DMS79 treated with DMSO at 0.1 percent for 48 hours (cell line): ENCODE measurements at regions not wholly inside any gene's neighbourhood (a gene's known extent, or its start where the extent isn't known, plus 50 kb on each side); places are given as distances from the start of the nearest gene placed in this dataset.
A peak's percentile ranks its signal among the peaks of the same experiment; 100 is the strongest.

ENCODE experiments used
- DNase-seq: peaks from one replicate; lab custom pipeline; 2025; lab: John Stamatoyannopoulos, UW

DNA sequence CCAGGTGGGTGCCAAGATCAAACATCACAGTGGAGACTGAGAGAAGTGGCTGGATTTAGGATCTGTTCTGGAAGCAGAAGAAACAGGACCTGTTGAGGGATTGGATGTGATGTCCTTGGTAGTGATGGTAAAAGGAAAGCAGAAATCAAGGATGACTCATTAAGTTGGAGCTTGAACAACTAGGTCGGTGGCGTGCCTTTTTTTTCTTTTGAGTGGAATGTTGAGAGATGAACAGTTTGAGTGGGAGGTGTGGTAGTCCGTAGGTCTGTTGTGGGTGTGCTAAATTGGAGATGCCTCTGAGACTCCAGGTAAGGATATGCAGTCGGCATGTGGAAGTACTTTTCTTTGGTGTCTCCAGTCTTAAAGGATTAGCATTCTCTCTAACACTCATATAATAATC lies 92.1 kb upstream of the IL12B start:
- no peak for DNase-seq

DNA sequence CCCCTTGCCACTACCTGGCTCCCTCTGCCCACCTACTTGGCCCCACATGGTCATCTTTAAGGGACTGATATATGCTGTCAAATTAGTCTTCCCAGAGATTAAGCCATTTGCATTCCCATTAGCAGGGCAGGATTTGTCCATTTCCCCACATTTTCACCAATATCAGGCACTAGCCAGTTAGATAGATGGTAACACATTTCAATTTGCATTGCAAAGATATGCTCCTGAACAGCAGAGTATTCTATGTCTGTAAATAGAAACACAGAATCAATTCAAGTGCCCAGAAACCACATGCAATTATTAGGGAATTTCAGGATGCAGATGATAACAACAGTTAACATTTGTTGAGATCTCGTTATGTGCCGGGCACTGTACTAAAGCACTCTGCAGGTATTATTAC lies 92.6 kb upstream of the IL12B start:
- DNase-seq: no peak

DNA sequence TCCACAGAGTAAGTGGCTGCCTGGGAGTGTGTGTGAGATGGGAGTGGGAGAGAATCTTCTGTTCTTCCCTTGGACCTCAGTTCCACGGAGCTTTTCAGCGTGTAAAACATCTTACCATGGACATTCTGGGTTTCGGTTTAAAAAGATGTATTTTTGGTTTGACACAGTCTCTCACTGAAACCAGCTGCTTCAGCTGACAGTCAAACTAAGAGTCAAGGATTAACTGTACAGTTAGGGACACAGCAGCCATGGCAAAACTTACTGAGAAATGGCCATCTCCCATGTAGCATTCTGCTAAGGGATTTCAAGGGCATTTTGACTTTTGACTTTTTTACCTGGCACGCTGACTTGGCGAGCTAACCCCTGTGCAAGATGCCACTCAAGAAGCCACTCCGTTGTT lies 93.8 kb upstream of the IL12B start:
- DNase-seq: no peak

DNA sequence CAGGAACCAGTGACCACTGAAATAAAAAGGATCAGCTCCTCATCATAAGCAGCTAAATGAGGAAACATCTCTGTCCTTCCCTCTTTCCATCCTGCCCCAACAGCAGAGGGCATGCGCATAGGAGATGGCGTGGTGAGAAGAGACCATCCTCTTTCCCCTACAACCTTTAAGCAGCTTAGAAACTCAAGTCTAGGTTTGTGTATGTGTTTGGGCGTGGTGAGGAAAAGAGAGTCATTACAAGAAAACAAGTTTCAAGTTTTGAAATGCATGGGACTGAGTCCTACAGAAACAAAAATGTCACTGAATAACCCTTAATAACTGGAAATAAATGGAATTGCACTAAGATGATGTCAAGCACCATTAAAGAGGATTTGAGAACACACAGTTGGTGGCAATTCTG lies 96.4 kb upstream of the IL12B start:
- DNase-seq: no peak

DNA sequence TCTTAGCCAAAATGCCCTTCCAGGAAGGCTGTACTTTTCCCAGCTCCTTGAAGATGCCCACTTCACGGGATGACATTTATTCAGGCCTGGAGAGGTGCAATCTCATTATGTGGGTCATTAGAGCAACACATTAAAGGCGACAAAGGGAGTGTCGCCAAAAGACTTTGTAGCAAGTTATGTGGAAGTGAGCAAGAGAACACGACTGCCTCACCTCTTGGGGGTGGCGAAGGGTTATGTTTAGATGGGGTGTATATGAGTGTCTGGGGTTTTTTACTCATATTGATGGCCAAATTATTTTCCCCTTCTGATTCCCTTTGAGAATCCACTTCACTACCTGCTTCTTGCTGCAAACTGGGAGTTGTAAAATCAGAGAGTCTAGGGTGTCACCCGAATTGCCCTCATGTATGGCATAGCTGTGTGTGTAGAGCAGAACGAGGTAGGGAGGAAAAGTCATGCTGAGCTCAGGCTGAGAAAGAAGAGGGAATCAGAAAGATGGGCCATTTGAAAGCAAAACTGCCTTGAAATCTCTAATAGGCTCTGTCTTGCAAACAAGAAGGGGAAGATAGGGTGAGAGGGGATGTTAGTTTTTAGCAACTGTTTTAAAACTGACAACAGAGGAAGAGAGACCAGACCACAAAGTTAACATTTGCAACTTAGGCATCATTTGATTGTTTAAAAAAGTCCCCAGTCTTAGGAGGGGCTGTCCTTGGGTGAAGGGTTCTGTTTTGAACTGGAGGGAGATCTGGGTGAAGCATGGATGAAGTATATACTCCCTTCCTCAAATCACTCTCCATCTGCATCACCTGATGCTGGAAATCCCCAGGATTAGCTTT lies 97.1 kb upstream of the IL12B start:
- no peak for DNase-seq

DNA sequence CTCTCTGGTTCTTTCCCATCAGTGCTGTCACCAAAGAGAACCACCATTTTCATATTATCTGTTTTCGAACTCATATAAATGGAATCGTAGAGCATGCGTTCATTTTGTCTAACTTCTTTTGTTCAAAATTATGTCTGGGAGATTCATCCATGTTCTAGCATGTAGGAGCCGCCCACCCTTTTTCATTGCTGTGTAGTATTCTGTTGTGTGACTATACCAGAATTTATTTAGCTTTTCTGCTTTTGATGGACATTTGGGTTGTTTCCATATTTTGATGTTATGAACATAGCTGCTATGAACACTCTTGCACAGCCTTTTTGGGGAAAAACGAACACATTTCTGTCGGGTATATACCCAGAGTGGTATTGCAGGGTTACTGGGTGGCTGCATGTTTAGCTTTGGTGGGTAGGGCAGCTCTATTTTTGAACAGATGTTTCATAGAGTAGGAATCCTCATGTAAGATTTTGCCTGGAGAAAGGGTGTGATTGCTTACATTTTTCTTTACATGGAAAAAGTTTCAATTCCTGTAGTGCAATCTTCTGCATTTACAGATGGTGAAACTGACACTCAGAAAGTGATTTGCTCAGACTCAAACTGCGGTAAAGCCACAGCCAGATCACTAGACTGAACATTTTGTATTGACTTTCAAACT lies 100.2 kb upstream of the IL12B start:
- DNase-seq: no peak

DNA sequence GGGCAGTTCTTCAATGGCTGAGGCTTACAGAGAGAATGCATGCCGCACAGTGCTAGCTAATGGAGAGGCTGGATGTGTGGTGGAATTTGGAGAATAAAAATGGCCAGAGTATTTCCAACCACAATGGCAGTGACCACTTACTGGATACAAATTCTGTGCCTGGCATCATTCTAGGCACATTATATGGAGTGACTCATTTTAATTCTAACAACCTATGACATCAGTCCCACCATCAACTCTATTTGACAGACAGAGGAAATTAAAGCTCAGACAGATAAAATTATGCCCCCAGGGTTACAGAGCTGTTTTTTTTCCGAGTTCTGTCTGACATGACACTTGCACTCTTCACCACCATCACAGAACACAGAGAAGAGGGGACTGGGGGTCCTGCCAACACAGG lies 105.6 kb upstream of the IL12B start:
- no peak for DNase-seq

DNA sequence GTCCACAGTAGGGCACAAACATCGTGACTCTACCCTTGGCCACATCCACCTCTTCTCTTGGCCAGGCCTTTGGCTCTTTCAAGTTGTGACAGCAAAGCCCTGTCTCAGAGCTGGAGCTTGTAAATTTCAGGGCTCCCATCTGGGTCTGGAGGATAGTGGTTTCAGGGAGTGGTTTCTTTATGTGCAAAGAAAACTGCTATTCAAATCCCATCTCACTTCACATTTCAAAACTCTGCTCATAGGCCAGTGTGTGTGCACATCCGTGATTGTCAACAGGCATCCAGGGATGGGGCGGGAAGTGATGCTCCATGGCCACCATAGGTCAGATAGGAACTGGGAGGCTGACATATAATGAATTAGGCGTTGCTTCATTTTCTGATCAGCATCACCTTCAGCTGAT lies 107.8 kb upstream of the IL12B start:
- DNase-seq: no peak

DNA sequence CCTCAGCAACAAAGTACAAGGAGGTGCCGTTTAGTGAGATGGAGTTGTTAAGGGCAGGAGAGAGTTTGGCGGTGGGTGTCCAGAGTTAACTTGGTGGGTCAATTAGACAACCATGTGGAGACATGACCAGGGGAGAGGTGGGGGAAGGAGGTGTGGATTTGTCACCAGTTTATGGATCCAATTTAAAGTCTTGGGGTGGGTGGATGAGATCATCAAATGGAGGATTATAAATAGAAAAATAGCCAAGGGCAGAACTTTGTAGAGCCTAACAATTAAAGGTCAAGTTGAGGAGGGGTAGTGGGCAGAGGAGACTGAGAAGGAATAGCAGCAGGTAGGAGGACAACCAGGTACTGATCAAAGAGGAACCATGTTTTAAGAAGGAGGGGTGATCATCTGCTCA lies 108.7 kb upstream of the IL12B start:
- no peak for DNase-seq

DNA sequence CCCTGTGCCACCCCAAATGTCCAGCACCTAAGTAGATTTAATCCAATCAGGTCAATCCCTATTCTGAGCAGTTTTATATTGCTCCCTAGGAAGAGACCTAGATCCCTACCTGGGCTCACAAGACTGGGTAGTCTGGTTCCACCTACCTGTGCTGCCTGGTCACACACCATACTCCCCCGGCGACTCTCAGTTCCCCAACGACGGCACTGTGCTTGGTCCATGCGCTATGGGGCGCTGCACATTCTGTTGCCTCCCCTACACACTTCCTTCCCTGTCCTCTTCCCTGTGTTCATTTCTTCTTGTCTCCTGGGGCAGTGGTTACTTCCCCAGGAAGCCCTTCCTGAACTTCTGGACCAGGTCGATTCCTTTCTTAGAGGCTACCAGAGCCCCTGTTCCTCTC lies 109.9 kb upstream of the IL12B start:
- no peak for DNase-seq

DNA sequence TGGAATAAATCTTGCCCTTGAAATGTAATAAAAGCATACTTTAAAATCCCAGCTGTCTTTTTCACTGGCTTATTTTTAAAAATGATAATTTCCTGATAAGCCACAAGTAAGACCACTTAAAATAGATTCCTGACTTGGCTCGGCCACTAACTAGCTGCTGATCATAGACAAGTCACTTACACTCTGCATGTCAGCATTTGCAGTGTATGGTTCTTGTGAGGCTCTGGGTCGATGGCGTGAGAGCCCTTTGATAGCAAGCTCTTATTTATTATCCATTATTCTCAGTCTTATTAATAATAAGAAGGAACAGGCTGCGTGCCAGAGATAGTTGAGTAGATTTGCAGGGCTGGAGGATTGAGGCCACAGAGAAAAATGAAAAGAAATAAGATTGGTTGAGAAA lies 110.7 kb upstream of the IL12B start:
- DNase-seq: peak; percentile 17

DNA sequence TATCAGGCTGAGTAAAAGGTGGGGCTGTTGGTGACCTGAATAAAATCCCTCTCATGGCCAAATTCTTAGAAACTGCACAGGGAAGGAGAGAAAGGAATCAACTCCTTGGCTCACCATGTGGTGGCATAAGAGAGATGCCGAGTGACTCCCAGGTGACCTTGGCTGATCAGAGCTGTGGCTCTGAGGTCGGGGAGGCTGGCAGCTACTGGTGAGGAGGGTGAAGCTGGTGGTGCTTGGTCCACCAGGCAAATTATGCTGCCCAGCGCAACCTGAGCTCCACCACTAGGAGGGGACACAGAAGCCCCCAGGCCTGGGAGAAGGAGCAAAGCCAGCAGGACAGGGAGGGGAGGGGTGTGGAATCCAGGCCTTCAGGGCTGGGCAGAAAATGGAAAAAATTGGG lies 111.2 kb upstream of the IL12B start:
- peak; percentile 1 for DNase-seq

DNA sequence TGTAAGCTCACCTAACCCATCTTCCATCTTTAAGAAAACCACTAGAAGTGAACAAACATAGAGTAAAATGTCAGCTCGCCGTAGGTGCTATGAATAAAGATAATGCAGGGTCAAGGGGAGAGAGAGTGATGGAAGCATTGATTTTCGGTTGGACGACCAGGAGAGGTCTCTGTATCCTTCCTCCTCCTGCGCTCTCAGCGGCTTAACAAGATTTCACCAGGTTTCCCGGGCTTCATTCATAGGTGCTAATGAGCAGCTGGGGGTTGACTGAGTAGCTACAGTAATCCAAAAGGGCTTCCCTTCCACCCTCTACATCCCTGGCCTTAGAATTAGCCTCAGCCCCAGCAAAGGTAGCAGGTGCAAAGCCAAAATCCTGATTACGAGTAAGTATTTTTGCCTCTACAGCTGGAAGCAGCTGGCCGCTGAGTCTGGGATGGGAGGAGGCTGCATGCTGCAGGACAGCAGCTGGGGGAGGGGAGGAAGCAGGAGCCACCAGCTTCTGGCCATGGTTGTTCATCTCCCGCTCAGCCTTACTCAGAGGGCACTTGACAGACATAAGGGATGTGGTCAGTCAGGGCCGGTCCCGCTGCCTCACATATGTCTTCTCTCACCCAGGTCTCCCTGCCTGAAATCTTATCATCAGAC lies 112.0 kb upstream of the IL12B start:
- DNase-seq: no peak

DNA sequence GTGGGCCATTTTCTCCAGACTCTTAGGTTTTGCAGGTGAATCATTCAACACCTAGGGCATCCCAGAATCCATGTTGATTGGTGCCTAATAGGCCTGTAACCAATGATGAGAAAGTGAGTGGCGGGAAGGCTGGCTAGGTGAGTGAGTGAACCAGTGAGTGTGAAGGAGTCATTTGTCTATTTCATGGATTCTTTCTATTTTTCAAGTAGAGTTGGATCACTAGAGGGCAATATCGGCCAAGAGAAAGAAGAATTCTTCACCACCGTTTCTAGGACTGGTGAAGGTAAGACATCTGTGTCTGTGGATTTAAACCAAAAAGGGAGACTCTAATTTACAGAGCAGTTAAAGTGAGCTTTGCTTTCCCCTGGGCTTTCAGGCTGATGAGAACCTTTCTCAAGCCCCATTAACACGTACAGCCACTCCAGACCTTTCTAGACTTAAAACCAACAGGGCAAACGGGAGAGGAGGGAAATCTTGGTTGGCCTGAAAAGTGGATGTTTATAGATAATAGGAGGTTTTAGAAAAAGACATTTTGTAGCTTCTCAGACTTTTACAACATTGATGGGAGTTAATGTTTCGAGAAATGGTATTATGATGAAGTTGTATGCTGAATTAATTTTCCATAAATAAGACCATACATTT lies 114.3 kb upstream of the IL12B start:
- peak; percentile 9 for DNase-seq

DNA sequence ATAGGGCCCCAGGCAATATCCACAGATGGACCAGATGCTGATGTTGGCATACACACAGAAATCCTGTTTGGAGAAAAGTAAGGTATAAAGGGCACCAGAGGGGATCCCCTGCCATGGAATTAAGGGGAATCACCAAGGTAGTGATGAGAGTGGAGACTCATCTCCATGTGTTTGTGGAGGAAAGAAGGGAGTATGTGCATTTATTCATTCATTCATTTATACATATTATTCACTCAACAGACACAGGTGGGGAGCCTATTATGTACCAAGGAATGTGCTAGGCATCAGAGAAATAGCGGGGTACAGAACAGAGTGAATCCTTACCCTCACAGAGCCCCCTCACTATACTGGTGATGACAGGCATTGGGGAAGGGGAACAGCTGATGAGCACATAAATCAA lies 116.8 kb upstream of the IL12B start:
- DNase-seq: no peak

DNA sequence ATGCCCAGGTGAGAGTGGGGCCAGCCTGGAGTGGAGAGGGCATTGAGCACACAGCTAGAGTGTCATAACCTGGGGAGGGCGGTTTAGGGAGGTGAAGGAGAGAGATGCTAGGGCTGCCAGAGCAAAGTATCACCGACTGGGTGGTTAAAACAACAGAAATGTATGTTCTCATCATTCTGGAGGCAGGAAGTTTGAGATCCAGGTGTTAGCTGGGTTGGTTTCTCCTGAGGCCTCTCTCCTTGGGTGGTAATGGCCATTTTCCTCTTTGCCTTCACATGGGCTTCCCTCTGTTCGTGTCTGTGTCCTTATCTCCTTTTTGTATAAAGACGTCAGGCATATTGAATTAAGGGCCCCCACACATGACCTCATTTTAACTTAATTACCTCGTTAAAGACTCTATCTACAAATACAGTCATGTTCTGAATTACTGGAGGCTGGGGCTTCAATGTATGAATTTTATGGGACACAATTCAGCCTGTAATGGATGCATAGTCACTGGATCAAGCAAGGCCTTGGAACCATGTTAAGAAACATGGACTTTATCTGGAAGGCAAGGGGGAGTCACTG lies 118.6 kb upstream of the IL12B start:
- DNase-seq: no peak

DNA sequence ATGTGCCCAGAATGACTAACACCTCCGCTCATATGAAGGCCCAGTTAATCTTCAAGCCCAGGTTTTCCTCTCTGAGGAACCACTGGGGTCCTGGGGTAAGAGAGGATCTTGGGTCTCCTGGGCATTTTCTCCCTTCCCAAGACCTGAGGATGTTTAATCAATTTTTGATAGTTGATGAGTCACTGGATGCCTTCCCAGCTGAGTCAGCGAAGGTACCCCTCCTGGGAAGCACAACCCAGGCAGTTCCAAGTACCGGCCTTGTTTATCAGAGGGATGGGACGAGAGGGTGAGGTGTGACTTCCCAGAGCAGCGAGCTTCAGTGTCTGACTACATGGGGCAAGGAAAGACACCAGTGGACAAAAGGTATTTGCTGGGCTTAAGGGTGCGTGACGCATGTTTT lies 119.6 kb upstream of the IL12B start:
- DNase-seq: no peak

DNA sequence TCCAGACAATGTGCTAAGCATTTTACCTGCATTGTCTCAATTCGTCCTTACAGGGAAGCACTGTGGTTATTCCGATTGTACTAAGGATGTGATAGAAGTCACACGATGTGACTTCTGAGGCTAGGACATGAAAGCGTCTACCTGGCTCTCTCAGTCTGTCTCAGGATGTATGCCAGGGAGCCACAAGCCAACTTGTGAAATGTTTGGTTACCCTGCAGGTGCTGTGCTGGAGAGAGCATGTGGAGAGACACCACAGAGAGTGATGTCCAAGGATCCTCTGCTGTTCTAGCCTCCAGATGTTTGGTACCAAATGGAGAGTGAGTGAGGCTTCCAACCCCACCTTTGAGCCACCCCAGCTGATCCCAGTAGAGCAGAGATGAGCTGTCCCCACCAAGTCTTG lies 120.1 kb upstream of the IL12B start:
- DNase-seq: no peak

DNA sequence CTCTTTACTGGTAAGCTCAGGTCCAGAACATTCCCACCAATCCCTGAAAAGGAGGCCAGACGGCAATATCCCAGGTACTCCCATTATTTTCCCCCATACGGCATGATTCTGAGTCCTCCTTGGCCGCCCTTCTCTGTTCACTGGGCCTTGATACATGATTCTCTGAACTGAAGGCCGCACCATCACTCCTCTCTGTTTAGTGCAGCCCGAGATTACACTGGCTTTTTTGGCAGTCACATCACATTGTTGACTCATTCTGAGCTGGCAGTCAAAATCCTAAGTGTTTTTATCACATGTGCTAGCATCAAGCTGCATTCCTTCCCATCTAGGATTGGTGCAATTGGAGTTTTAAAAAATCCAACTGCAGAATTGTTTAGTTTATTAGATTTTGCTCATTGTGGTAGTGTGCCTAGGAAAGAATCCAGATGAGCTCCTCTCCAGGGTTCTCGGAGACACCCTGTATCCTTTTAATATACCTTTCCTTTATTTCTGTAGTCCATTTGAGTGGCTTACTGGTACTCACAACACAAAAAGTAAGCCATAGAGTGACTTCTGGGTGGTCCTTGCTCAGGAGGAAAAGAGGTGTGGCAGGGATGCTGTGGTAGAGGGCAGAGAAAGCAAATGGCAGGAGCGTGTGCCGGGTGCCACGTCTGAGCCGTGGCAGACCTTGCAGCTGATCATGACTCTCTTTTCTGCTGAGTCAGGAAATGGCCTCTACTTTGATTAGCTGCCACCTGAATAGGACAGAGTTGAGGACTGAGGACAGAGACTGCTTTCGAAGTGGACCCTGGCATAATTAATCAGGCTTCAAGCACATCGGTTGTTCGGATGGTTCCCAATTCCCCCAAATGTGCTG lies 121.1 kb upstream of the IL12B start:
- no peak for DNase-seq

DNA sequence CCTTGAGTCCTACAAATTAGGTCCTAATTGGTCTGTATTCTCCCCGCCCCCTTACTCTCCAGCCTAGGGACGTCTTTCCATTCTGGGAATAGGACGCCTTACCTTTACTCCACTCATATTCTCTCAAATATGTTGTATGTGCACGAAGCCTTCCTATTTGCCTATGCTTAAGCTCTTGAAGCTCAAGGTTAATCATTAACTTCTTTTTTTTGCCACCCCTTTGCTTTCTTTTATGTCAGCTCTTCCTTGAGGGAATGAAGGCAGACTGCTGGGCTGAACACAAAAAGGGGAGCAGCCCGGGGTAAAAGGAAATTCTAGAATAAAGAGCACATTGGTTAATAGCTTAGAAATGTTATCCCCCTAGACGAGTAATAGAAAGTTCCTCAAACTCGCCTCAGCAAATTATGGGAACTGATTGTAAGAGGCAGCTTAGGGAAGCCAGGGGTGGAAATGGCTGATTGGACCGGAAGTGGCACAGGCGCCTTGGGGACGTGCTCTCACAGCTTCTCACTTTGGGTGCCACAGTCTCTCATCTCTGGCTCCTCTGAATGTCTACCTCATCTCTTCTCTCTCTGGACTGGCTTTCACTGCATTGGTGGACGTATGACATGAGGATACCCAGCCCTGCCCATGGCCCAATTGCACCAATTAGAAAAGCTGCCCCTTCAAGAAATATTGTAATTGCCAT lies 122.3 kb upstream of the IL12B start:
- DNase-seq: no peak

DNA sequence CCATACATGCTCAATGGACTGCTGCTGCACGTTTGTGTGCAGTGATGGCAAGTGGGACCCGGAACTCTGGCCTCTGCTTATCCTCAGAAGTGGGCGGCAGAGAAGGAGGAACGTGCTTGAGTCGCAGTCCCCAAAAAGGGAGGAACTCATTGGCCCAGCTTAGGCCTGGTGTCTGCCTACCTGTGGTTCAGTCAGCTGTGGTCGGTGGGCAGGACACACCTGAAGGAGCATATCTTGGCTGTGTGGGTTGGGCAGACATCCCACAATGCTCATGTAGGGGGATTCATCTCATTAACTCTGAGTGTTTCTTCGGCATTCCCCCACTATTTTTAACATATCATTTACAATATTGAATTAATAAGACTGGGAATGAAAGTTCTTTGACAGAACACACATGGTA lies 122.9 kb upstream of the IL12B start:
- DNase-seq: no peak
